Loucy (cell line): ENCODE measurements at regions not wholly inside any gene's neighbourhood (a gene's known extent, or its start where the extent isn't known, plus 50 kb on each side); places are given as distances from the start of the nearest gene placed in this dataset.

Source experiments
- EZH2phosphoT487 ChIP-seq: fragments of 200-600 bp; IDR thresholded peaks from 2 replicates; pipeline ENCODE4 v1.6.1; 2018; ENCODE audit warnings: antibody characterized with exemption, mild to moderate bottlenecking, moderate library complexity, borderline replicate concordance
- TF ChIP-seq, protein P1 (sequence below): fragments of 200-600 bp; sonication (generic); conservative IDR thresholded peaks from 2 replicates; pipeline ENCODE4 v1.5.1; 2014; ENCODE audit warnings: mild to moderate bottlenecking, antibody characterized with exemption, low read length

DNA sequence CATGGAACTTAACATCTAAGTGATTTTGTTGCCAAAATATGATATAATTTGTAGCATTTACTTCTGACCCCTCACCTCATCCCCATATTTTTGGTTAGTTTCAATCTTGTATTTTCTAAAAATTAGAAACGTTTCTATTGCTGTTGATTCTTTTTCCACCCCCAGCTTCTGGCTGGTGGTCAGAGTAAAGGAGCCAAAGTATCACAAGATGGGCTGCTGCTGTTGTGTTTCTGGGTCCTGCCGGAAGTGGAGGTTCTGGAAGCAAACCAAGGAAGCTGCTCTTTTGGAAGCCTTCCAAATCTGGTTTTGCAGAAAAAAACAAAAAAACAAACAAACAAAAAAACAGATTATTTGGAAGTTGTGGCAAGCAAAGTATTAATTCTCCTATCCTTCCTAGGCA lies 221.1 kb upstream of the P2RY1 start:
- TF ChIP-seq, protein P1, sequence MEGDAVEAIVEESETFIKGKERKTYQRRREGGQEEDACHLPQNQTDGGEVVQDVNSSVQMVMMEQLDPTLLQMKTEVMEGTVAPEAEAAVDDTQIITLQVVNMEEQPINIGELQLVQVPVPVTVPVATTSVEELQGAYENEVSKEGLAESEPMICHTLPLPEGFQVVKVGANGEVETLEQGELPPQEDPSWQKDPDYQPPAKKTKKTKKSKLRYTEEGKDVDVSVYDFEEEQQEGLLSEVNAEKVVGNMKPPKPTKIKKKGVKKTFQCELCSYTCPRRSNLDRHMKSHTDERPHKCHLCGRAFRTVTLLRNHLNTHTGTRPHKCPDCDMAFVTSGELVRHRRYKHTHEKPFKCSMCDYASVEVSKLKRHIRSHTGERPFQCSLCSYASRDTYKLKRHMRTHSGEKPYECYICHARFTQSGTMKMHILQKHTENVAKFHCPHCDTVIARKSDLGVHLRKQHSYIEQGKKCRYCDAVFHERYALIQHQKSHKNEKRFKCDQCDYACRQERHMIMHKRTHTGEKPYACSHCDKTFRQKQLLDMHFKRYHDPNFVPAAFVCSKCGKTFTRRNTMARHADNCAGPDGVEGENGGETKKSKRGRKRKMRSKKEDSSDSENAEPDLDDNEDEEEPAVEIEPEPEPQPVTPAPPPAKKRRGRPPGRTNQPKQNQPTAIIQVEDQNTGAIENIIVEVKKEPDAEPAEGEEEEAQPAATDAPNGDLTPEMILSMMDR: no peak
- TF ChIP-seq EZH2phosphoT487: no peak
